NCI-H1092 treated with DMSO at 0.1 percent for 48 hours (cell line): ENCODE measurements at regions not wholly inside any gene's neighbourhood (a gene's known extent, or its start where the extent isn't known, plus 50 kb on each side); places are given as distances from the start of the nearest gene placed in this dataset.
"Not testable (repeated sequence)": the region's sequence is repeated elsewhere in the genome, so short reads cannot be mapped to it uniquely, and the experiment has no call there.

Experiments
- DNase-seq: peaks from one replicate; lab custom pipeline; 2025; lab: John Stamatoyannopoulos, UW

DNA sequence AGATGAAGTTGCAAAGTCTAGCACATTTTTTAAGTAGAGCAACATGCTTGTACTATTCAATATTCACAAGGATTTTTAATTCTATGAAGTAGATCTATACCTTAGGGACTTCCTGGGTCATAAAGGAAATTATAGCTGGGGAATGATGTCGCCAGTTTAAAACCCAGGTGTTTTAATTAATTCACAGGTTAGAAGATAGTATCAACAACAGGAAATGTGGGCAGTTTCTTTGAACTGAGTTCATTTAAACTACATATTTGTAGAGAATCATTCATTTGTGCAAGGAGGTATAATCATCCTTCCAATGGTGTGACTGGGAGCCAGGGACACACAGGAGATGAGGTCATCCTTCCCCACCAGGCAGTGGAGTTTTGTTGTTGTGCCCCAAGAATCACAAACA lies 181.3 kb upstream of the KLF3 start:
- DNase-seq: no peak

DNA sequence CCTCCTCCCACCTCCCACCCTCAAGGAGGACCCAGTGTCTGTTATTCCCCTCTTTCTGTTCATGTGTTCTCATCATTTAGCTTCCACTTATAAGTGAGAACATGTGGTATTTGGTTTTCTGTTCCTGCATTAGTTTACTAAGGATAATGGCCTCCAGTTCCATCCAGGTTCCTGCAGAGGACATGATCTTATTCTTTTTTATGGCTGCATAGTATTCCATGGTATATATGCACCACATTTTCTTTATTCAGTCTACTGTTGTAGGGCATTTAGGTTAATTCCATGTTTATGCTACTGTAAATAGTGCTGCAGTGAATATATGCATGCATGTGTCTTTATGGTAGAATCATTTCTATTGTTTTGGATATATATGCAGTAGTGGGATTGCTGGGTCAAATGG lies 180.4 kb upstream of the KLF3 start:
- DNase-seq: not testable (repeated sequence)

DNA sequence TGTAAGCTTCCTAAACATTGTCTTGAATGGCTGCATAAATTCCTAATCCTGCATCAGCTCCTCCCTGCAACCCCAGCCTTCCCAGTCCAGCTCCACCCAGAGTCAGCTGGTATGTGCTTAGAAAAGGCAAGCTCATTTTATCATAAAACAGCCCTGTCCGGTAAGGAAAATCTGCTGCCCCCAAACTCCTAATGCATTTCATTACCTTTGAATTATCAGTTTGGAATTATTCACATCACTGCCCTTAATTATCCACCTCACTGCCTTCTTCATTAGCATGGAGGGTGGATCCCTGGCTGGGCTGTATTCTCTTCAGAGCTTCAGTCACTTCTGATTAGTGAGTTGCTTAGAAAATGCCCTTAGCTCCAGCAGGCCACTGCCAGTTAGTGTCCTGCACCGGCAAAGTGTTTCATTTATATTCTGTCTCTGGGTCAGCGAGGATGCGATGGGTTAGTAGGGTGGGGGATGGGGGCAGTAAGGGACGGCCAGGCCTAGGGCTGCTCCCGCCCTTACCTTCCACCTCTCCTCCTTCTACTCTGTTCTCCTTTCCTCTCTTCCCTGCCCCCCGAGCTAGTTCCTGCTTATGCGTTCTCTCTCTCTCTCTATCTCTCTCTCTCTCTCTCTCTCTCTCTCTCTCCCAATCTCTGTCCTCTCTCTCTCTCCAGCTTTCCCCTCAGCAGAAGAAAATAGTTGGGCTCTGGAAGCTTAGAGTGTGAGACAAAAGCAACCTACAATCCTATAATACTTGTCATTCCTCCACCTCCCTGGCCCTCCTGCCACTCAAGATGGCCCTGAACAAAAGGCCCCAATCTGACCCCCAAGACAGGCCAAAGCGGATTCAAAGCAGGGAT lies 174.8 kb upstream of the KLF3 start:
- no peak for DNase-seq

DNA sequence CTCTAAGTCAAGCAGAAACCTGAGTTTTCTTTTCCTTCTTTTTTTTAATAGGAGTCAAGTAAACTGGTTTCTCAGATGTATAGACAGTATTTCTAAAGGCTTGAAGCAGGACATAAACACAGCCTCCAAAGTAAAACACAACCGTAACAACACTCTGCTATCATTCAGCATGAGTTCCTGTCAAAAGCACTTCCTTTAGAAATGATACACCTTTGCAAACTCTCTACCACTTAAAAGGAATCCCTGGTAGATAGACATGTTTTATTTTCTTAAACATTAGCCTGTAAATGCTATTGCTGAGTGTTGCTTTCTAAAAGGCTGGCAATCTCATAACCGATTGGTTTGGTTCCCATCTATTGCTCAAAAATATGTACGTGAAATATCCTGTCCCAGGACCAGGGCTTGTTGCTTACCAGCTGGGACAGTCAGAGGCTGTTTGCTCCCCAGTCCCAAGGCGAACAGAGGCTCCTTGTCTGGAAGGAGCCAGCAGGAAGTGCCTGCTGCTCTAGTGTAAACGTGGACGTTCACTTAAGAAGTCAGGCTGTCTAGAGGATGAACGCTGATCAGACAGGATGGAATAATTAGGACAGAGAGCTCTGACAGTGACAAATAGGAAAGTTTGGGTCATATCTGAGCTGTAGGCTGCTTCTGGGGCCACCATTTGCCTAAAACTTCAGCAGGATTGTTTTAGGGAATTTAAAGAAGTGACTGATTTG lies 173.9 kb upstream of the KLF3 start:
- no peak for DNase-seq

DNA sequence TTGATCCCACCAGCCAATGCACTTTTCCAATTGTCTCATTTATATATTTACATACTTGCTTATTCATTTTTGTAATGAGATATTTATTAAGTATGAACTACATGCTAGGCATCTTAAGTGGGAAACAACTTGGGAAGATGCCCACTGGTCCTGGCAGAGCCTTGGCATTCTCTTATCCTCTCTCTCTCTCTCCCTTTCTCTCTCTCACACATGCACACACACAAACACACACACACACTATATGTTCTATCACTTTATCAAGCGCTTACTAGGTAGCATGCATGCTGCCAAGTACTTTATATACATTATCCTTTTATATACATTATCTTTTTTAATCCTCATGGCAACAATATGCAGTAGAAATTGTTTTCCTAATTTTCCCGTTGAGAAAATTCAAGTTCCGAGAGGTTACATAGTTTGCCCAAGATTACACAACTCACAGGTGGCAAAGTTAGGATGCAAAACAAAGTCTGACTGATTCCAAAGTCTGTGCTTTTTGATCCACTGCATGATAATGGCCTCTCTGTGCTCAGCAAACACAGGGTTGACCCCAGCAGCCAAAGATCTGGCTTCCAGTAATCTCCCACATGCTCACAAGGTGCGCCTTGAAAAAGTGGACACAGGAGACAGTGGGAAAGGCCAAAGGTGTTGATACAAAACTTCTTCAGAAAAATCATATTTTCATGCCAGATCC lies 173.1 kb upstream of the KLF3 start:
- no peak for DNase-seq

DNA sequence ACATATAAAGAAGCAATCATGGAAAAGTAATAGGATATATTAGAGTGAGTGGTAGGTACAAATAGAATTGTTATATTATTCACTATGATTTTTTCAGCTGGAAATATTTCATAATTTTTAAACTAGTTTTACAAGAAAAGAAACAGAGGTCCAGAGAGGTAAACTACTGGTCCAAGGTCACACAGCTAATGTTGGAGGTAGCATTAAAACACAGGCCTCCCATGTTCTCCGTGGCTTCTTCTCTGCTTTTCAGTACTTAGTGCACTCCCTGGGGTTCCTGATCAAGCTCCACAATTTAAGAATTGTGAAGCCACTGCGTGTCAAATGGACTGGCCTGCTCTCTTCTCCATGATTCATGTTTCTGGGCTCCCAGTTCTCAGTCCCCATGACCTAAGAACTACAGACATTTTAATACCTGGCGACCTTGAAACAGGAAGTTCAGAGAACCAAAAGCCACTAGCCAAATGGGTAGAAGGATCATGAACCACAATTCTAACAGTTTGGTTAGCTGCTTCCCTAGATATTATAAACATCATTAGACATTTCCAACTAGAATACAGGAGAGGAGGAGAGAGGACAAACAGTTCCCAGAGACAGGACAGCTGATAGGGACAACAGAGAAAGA lies 172.0 kb upstream of the KLF3 start:
- no peak for DNase-seq

DNA sequence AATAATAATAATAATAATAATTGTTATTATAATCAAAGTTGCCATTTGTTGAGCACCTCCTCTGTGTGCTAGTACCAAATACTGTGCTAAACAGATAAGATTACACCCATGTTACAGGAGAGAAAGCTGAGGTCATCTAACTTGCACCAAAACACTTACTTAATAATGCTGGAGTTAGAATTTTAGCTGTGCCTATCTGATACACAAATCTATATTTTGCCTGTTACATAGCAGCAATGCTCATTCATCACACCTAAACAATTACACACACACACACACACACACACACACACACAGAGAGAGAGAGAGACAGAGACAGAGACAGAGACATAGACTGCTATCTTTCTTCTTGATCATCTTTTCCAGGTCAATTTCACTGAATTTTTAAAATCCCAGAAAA lies 170.9 kb upstream of the KLF3 start:
- DNase-seq: no peak

DNA sequence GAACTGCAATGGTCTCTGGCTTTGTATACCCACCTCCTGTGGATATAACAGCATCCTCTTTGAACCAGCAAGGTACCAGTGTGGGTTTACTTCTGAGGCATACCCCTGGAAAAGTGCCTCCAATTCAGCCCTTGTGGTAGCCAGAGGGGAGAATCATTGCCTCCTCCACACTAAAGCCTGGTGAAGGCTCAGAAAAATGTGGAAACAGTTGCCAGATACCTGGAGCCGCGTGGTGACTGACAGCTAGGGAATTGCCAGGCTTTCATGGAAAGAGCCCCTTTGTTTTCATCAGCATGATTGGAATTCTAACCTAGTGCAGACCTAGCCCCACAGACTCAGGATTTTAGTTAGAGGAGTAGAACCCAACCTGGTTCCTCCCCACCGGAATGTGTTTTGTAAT lies 168.6 kb upstream of the KLF3 start:
- no peak for DNase-seq

DNA sequence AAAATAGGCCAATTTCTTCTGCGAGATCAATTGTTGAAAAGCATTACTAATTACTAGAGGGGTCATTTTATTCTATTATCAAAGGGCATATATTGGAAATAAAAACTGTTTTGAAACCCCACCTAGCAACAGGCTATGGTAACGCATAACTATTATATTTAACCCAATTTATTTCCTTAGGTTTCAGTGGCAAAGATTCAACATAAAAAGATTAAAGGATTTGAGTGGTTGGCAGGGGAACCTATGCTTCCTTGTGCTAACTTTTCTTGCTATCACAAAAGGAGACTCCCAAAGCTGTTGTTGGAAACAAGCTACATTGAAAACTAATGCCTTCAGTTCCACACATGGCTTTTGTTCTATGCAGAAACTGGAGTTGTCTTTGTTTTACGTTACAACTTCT lies 166.9 kb upstream of the KLF3 start:
- DNase-seq: no peak

DNA sequence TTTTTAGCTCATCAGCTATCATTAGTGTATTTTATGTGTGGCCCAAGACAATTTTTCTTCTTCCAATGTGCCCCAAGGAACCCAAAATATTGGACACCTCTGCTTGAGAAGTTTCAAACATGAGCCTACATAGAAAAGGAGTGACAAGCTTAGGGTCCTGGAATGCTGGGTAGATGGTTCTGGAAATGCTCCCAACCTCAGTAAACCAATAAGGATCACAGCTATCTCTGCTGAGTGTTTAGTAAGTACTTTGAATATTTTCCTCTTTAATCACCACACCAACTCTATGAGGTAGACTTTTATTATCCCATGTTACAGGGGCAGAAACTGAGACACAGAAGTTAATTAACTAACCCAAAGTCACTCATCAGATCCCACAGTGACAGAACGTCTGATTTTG lies 164.9 kb upstream of the KLF3 start:
- no peak for DNase-seq

DNA sequence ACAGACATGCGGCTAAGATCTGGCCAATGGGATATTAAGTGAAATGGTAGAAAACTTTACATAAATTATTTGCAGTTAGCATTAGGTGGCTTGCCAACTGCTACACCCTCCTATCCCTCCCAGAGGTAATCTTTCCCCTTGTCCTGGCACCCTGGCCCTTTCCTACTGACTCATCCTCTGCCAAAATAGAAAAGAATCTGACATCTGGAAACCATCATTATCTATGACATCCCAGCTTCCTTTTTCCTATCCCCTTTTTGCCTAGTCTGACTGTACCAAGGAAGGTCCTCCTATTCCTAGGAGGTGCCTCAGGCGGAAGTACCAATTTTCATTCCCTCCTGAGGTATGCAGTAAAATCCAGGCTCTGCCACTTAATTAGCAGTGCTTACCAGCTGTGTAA lies 163.6 kb upstream of the KLF3 start:
- no peak for DNase-seq

DNA sequence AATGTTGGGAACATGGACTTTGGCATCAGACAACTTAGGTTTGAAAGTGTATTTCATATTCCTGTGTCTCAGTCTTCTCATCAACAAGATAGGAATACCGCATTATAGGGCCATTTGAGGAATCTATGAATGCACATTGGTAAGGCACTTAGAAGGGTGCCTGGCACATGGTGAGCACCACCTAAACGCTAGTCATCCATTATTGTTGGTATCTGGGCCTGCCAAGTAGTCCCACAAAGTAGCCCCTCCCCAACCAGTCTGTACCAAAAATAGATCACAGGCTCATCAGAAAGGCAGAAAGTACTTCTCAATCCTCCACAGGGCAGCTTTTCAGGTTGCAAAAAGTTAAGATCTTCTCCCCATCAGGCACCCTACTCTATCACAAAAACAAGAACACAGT lies 162.3 kb upstream of the KLF3 start:
- no peak for DNase-seq

DNA sequence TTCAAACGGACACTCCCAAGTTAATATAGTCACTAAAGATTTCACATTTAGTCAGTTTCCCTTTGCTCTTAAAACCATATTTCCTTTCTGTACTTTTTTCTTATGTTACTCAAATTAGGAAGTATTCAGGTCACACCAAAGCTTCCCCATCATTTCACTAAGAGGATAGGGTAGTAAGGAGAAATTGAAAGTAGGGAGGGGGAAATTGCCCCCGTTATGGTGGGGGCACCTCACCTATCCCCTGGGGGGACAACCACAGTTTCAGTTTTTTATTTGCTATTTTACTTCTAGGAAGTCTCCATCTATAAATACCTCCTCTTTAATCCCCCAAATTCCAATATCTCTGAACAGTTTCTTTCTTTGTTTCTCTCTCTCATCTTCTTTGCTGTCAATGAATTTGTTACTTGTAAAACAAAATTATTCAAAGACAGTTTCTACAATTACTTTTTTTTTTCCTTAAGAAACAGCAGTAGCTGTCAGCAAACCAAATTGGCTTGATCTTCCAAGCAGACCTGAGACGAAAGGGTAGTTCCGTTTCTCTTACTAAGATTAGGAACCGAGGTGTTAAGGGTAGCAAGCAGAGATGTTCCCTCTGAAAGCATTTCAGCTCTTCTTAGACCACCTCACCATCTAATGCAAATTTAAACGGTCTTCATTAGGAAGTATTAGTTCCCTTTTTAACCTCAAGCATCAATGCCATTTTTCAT lies 160.2 kb upstream of the KLF3 start:
- DNase-seq: no peak

DNA sequence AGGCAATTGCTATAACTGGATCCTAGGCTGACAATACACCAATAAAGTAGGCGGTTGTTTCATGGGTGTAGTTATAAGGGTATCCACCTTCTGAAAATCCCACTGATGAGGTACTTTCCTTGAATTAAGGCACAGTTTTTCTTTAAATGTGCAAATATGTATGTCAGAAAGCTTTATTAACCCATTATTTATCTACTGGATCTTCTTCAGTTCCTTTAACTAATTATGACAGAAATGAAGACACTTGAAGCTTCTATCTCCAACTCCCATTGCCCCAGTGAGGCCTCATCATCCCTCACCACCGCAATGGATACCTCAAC lies 159.6 kb upstream of the KLF3 start:
- no peak for DNase-seq

DNA sequence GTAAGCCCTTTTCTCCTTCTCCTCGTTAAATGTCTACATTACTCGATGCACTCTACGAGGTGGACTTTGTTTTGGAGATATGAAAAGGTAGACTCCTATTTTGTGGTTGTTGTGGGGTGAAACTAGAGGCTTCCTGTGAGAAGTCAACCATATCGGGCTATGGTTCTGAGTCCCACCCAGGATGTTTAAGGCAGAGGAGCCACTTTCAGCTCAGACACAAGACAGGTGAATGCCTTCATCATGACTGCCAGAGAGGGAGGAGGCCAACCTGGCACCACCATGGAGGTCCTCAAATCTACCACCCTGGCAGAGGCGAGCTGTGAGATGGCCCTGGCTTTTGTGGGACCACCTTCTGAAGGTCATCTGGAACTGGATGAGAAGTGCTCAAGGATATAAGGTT lies 154.4 kb upstream of the KLF3 start:
- no peak for DNase-seq

DNA sequence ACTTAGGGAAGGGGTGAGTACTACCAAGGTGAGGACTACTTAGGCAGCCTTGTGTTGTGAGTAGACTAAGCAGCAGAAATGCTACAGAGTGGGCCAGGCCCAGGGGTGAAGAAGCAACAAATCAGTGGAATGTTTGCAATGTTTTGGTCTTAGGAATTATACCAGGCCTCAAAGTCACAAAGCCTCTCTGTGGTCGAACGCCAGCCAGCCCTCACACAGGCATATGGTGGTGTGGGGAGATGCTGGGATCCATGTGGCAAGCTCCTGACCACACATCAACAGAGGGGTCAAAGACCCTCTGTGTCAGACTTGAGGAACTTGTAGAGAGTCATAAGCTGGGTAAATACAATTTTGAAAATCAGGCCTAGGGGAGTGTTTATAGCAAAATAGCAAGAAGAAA lies 153.8 kb upstream of the KLF3 start:
- DNase-seq: no peak

DNA sequence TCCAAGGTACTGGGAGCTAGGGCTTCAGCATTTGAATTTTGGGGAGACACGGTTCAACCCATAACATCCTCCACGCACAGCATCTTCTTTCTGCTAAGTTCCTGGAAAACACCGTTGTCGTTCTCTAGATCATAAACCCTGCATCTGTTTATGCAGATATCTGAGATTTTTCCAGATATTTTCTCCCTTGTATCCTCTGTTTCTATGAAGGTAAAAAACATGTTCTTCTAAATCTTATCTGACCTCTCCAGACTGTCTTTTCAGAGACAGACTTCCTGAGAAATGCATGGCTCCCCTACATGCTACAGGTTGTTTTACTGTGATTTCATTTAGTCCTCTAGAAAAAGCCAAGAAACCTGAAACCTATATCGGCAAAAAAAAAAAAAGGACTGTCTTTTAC lies 152.3 kb upstream of the KLF3 start:
- no peak for DNase-seq

DNA sequence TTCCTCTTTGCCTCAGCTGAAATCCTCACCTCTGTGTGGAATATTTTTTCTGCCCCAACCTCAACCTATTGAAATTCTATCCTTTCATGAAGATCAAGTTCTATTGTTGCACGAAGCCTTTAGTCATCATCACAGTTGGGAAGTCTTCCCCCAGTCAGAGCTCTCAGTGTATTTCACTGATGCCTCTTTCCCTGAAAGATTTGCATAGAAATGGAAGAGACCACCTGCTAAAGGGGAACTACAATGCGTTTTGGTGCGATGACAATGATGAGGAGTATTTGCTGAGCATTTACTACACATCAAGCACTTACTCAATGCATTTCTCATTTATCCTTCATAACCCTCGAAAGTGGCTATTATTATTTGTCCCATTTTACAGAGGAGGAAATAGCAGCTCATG lies 151.2 kb upstream of the KLF3 start:
- no peak for DNase-seq

DNA sequence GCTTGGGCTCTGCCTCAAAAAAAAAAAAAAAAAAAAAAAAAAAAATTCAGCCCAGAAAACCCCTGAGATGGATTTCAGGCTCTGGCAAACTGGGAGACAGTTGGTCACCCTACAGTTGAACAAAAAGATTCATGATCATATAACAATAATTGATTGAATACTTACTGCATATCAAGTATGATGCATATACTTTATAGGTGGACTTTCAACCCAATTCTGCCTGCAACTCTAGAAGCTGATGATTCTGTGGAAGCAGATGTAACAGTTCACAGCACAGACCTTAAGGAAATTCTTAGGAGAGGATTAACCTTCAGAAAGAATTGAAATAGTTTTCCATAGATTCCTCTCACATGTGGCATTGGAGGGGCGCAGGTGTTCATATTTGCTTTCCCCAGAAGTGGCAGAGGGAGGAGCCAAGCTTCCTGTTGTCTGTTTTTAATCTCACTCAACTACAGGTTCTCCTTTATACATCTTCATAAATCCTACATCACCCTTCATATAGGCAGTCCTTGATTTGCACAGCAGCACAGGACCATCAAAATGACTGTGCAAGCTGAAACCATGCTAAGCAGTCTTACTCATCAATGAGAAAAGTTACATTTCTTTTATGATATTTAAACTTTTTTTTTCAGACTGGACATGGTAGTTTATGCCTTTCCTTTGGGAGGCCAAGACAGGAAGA lies 149.4 kb upstream of the KLF3 start:
- DNase-seq: no peak

DNA sequence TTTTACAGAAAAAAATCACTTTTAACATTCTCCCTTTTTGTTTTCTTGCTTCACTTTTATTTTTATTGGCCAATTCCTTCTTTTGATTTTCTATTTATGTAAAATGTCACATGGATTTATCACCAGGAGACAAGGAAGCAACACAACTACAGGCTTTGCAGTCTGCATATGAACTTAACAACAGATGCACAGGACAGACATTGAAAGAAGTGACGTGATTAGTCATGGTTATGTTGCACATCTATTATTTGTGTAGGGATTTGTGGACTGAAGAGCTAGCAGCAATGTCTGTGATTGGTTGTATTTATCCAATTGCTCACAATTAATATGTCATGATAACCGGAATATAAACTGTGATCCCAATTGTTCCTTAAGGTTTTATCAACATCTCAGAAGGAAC lies 147.8 kb upstream of the KLF3 start:
- no peak for DNase-seq

DNA sequence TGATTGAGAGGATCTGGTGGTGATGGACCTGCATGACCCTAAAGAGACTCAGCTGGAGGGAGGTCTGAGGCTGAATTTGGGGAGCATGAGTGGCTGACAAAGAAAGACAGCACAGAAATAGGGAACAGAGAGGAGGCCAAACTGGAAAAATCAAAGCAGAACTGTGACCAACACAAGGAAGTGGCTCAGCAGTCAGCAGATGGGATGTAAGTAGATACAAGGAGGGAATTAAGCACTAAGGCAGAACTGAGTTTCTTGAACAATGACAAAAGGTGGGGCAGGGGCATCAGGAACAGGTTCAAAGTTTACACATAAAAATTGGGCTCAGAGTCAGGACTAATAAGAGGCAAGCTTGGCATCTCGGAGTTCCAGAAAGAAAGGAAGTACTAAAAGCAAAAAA lies 144.3 kb upstream of the KLF3 start:
- no peak for DNase-seq

DNA sequence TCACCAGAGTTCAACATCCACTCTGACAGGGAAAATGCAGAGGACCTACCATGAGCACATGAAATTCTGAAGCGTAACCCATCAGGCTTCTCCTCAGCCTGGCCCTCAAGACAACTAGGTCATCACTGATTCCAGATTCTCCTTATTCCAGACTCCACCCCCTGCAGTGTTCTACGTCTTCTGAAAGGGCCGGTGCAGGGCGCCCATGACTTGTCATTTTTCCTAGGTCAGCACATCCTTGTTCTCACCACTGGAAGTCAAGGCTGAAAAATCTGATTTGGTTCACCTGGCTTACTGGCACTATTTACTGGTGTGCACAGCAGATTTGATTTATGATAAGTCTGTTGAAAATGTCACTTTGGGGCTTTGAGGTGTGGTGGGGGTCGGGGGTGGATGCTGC lies 140.9 kb upstream of the KLF3 start:
- no peak for DNase-seq
